Type B pancreatic cell (in vitro differentiated cells): ENCODE measurements at regions not wholly inside any gene's neighbourhood (a gene's known extent, or its start where the extent isn't known, plus 50 kb on each side); places are given as distances from the start of the nearest gene placed in this dataset.

Experiments used
- DNase-seq: peaks from one replicate; pipeline ENCODE4 v3.0.0; 2021; ENCODE audit warnings: mixed read lengths; ENCODE audit not compliant: unreplicated experiment; ENCODE audit errors: extremely low spot score
- H3K27ac Mint-ChIP-seq: 2 replicates; pipeline ENCODE4 v1.8.0; 2021; ENCODE audit warnings: mild to moderate bottlenecking, mixed read lengths
- H3K27me3 Mint-ChIP-seq: 2 replicates; pipeline ENCODE4 v1.8.0; 2021; ENCODE audit warnings: mixed read lengths
- H3K36me3 Mint-ChIP-seq: 2 replicates; pipeline ENCODE4 v1.8.0; 2021; ENCODE audit warnings: mixed read lengths
- H3K4me1 Mint-ChIP-seq: one replicate; pipeline ENCODE4 v1.8.0; 2021; ENCODE audit warnings: mixed read lengths; ENCODE audit not compliant: unreplicated experiment
- H3K4me3 Mint-ChIP-seq: 2 replicates; pipeline ENCODE4 v1.8.0; 2021; ENCODE audit warnings: mild to moderate bottlenecking, mixed read lengths
- H3K9me3 Mint-ChIP-seq: 2 replicates; pipeline ENCODE4 v1.8.0; 2021; ENCODE audit warnings: mixed read lengths
- CTCF ChIP-seq: fragments of 200-600 bp; sonication (generic); conservative IDR thresholded peaks from 2 replicates; pipeline ENCODE4 v1.5.0; 2021; ENCODE audit warnings: antibody characterized with exemption, mild to moderate bottlenecking

- no peak for TF ChIP-seq CTCF
- H3K4me3 Mint-ChIP-seq: no peak overlapping the region
- no peak for DNase-seq
- H3K4me1 Mint-ChIP-seq: no peaks in the 10 kb centered on the region
- no peaks in the 10 kb centered on the region for H3K36me3 Mint-ChIP-seq
- no peaks in the 10 kb centered on the region for H3K9me3 Mint-ChIP-seq
- no peak overlapping the region for H3K27ac Mint-ChIP-seq
- peaks cover 4% of the 10 kb centered on the region for H3K27me3 Mint-ChIP-seq
Measured at GRCh38 chr9:80131627-80132026, 559.9 kb downstream of the TLE4 start.

- Mint-ChIP-seq H3K27ac (no peak overlapping the region), H3K4me1 (no peaks in the 10 kb centered on the region), H3K9me3 (no peaks in the 10 kb centered on the region), H3K4me3 (no peak overlapping the region), H3K27me3 (peaks cover 4% of the 10 kb centered on the region), H3K36me3 (no peaks in the 10 kb centered on the region)
- no peak for DNase-seq
- TF ChIP-seq CTCF: no peak
Measured at GRCh38 chr9:80127920-80128319, 556.2 kb downstream of the TLE4 start.

GRCh38 chr9:80125731-80126264 is 554.0 kb downstream of the TLE4 start:
- Mint-ChIP-seq H3K4me3 (no peak overlapping the region), H3K4me1 (no peaks in the 10 kb centered on the region), H3K9me3 (no peaks in the 10 kb centered on the region), H3K36me3 (no peaks in the 10 kb centered on the region), H3K27ac (no peak overlapping the region), H3K27me3 (peaks cover 4% of the 10 kb centered on the region)
- no peak for TF ChIP-seq CTCF
- no peak for DNase-seq

- H3K36me3 Mint-ChIP-seq: no peaks in the 10 kb centered on the region
- no peaks in the 10 kb centered on the region for H3K27me3 Mint-ChIP-seq
- no peak for DNase-seq
- H3K9me3 Mint-ChIP-seq: no peaks in the 10 kb centered on the region
- no peak for TF ChIP-seq CTCF
- H3K4me3 Mint-ChIP-seq: no peak overlapping the region
- H3K4me1 Mint-ChIP-seq: no peaks in the 10 kb centered on the region
- H3K27ac Mint-ChIP-seq: no peak overlapping the region
Measured at GRCh38 chr9:80117031-80117430, 545.3 kb downstream of the TLE4 start.

- TF ChIP-seq CTCF: no peak
- no peak overlapping the region for H3K27ac Mint-ChIP-seq
Measured at GRCh38 chr9:80114241-80114640, 542.5 kb downstream of the TLE4 start.

More at GRCh38 chr9:80114241-80114640, 542.5 kb downstream of the TLE4 start:
- Mint-ChIP-seq H3K36me3 (no peaks in the 10 kb centered on the region), H3K4me3 (no peak overlapping the region), H3K4me1 (no peaks in the 10 kb centered on the region), H3K9me3 (no peaks in the 10 kb centered on the region), H3K27me3 (no peaks in the 10 kb centered on the region)
- DNase-seq: no peak
